ENCODE measurements at regions not wholly inside any gene's neighbourhood (a gene's known extent, or its start where the extent isn't known, plus 50 kb on each side); places are given as distances from the start of the nearest gene placed in this dataset.

GRCh38 chr4:189374176-189374575, 566.5 kb upstream of the FRG1 start:
- H3K9me3 ChIP-seq, result no peaks in the 10 kb centered on the region
- H3K27ac ChIP-seq, result no peak overlapping the region
- H3K36me3 ChIP-seq, result no peaks in the 10 kb centered on the region
- no peaks in the 10 kb centered on the region for H3K4me1 ChIP-seq
- H3K27me3 ChIP-seq, result no peaks in the 10 kb centered on the region
- DNase-seq (ENCODE audit: low spot score in 2 of 2), result no peak
- TF ChIP-seq EP300 (IDR thresholded peaks at IDR 0.05), result no peak
- no peak for TF ChIP-seq CTCF (IDR thresholded peaks at IDR 0.05)
- no peak for TF ChIP-seq POLR2A (IDR thresholded peaks at IDR 0.05)
- 72% methylated on average over 2 of the region's 2 CpGs for WGBS, 2 donors
- no peak overlapping the region for H3K4me3 ChIP-seq

- WGBS, 2 donors, result 88 to 94% methylated on average over 2 of the region's 2 CpGs
- no peaks in the 10 kb centered on the region for H3K27me3 ChIP-seq
- TF ChIP-seq EP300 (IDR thresholded peaks at IDR 0.05) (no peak), POLR2A (IDR thresholded peaks at IDR 0.05) (no peak), CTCF (IDR thresholded peaks at IDR 0.05) (no peak)
These were observed 563.8 kb upstream of the FRG1 start for GRCh38 chr4:189376901-189377300.

GRCh38 chr4:189377569-189377968, 563.1 kb upstream of the FRG1 start:
- H3K36me3 ChIP-seq, result no peaks in the 10 kb centered on the region
- TF ChIP-seq EP300 (IDR thresholded peaks at IDR 0.05) (no peak), CTCF (IDR thresholded peaks at IDR 0.05) (no peak), POLR2A (IDR thresholded peaks at IDR 0.05) (no peak)
- H3K9me3 ChIP-seq, result no peaks in the 10 kb centered on the region
- 29 to 49% methylated on average over 2 of the region's 2 CpGs for WGBS, 2 donors
- no peak overlapping the region for H3K27ac ChIP-seq
- H3K27me3 ChIP-seq, result no peaks in the 10 kb centered on the region
- no peak for DNase-seq (ENCODE audit: low spot score in 2 of 2)
- H3K4me3 ChIP-seq, result no peak overlapping the region
- no peaks in the 10 kb centered on the region for H3K4me1 ChIP-seq

More at GRCh38 chr4:189376901-189377300, 563.8 kb upstream of the FRG1 start:
- Histone ChIP-seq H3K36me3 (no peaks in the 10 kb centered on the region), H3K4me1 (no peaks in the 10 kb centered on the region), H3K27ac (no peak overlapping the region), H3K9me3 (no peaks in the 10 kb centered on the region), H3K4me3 (no peak overlapping the region)
- DNase-seq (ENCODE audit: low spot score in 2 of 2), result no peak

- no peaks in the 10 kb centered on the region for H3K27me3 ChIP-seq
- H3K4me3 ChIP-seq, result no peak overlapping the region
- no peak for TF ChIP-seq POLR2A (IDR thresholded peaks at IDR 0.05)
- TF ChIP-seq CTCF (IDR thresholded peaks at IDR 0.05), result no peak
- TF ChIP-seq EP300 (IDR thresholded peaks at IDR 0.05), result no peak
- no peaks in the 10 kb centered on the region for H3K4me1 ChIP-seq
- H3K27ac ChIP-seq, result no peak overlapping the region
- 20 to 46% methylated on average over 1 of the region's 1 CpG for WGBS, 2 donors
- H3K36me3 ChIP-seq, result no peaks in the 10 kb centered on the region
- no peak for DNase-seq (ENCODE audit: low spot score in 2 of 2)
- H3K9me3 ChIP-seq, result peaks cover 0 to 12% (median 0%) of the 10 kb centered on the region in 4 donors
These were observed 555.6 kb upstream of the FRG1 start for GRCh38 chr4:189385098-189385497.

GRCh38 chr4:189385579-189385978, 555.1 kb upstream of the FRG1 start:
- no peak overlapping the region for H3K4me3 ChIP-seq
- no peak for TF ChIP-seq CTCF (IDR thresholded peaks at IDR 0.05)
- TF ChIP-seq POLR2A (IDR thresholded peaks at IDR 0.05), result no peak
- TF ChIP-seq EP300 (IDR thresholded peaks at IDR 0.05), result no peak
- WGBS, 2 donors, result 71 to 83% methylated on average over 2 of the region's 2 CpGs
- no peaks in the 10 kb centered on the region for H3K27me3 ChIP-seq
- H3K4me1 ChIP-seq, result no peaks in the 10 kb centered on the region
- no peaks in the 10 kb centered on the region for H3K36me3 ChIP-seq
- no peak for DNase-seq (ENCODE audit: low spot score in 2 of 2)
- peaks cover 0 to 13% (median 0%) of the 10 kb centered on the region in 4 donors for H3K9me3 ChIP-seq
- H3K27ac ChIP-seq, result no peak overlapping the region
